ENCODE measurements at regions not wholly inside any gene's neighbourhood (a gene's known extent, or its start where the extent isn't known, plus 50 kb on each side); places are given as distances from the start of the nearest gene placed in this dataset.

- TF ChIP-seq EP300 (IDR thresholded peaks at IDR 0.05) (no peak), POLR2A (IDR thresholded peaks at IDR 0.05) (no peak)
- TF ChIP-seq, protein P1, sequence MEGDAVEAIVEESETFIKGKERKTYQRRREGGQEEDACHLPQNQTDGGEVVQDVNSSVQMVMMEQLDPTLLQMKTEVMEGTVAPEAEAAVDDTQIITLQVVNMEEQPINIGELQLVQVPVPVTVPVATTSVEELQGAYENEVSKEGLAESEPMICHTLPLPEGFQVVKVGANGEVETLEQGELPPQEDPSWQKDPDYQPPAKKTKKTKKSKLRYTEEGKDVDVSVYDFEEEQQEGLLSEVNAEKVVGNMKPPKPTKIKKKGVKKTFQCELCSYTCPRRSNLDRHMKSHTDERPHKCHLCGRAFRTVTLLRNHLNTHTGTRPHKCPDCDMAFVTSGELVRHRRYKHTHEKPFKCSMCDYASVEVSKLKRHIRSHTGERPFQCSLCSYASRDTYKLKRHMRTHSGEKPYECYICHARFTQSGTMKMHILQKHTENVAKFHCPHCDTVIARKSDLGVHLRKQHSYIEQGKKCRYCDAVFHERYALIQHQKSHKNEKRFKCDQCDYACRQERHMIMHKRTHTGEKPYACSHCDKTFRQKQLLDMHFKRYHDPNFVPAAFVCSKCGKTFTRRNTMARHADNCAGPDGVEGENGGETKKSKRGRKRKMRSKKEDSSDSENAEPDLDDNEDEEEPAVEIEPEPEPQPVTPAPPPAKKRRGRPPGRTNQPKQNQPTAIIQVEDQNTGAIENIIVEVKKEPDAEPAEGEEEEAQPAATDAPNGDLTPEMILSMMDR (IDR thresholded peaks at IDR 0.05) = no peak
These were observed 183.5 kb upstream of the UFM1 start for GRCh38 chr13:38166116-38166515.
